LNCAP (cell line): ENCODE measurements at regions not wholly inside any gene's neighbourhood (a gene's known extent, or its start where the extent isn't known, plus 50 kb on each side); places are given as distances from the start of the nearest gene placed in this dataset.

Experiments used
- TF ChIP-seq, protein P1 (sequence below): fragments of 450-650 bp; IDR thresholded peaks from 2 replicates; pipeline ENCODE4 v1.5.1; 2017; ENCODE audit warnings: mild to moderate bottlenecking

DNA sequence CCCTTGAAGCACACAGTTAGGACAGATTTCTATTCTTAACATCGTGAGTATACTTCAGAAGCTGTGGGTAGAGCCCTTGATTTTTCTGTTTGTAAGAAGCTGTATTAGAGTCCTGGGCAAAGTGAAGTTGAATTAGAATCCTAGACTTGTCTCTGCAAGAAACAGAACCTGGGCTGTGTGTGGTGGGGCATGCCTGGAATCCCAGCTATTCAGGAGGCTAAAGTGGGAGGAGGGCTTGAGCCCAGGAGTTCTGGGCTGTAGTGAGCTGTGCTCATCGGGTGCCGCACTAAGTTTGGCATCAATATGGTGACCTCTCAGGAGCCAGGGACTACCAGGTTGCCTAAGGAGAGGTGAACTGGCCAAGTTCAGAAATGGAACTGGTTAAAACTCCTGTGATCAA is 183.4 kb downstream of the GNAI1 start:
- TF ChIP-seq, protein P1, sequence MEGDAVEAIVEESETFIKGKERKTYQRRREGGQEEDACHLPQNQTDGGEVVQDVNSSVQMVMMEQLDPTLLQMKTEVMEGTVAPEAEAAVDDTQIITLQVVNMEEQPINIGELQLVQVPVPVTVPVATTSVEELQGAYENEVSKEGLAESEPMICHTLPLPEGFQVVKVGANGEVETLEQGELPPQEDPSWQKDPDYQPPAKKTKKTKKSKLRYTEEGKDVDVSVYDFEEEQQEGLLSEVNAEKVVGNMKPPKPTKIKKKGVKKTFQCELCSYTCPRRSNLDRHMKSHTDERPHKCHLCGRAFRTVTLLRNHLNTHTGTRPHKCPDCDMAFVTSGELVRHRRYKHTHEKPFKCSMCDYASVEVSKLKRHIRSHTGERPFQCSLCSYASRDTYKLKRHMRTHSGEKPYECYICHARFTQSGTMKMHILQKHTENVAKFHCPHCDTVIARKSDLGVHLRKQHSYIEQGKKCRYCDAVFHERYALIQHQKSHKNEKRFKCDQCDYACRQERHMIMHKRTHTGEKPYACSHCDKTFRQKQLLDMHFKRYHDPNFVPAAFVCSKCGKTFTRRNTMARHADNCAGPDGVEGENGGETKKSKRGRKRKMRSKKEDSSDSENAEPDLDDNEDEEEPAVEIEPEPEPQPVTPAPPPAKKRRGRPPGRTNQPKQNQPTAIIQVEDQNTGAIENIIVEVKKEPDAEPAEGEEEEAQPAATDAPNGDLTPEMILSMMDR = no peak

- TF ChIP-seq, protein P1 = no peak
These were observed 182.2 kb downstream of the GNAI1 start for GRCh38 chr7:80316811-80317210.

DNA sequence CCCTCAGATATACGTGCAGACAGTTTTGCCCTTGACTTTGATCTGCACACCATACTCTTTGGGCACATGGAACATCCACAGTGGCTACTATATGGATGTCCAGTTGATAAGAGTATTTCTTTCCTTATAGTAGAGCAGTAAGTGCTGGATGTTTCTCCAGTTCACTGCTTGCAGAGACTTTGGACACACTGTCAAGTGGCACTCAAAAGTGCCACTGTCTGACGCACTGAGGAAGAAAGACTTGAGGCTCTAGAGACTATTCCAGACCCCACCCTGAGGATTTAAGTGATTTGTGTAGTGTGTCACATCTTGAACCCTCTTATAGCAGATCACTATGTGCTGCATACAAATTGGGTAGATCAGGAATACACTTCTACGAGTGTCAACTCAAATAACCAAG is 179.1 kb downstream of the GNAI1 start:
- TF ChIP-seq, protein P1 = no peak

GRCh38 chr7:80313067-80313626 is 178.5 kb downstream of the GNAI1 start:
- TF ChIP-seq, protein P1 = no peak

- TF ChIP-seq, protein P1 = no peak
These were observed 177.6 kb downstream of the GNAI1 start for GRCh38 chr7:80312139-80312661.

DNA sequence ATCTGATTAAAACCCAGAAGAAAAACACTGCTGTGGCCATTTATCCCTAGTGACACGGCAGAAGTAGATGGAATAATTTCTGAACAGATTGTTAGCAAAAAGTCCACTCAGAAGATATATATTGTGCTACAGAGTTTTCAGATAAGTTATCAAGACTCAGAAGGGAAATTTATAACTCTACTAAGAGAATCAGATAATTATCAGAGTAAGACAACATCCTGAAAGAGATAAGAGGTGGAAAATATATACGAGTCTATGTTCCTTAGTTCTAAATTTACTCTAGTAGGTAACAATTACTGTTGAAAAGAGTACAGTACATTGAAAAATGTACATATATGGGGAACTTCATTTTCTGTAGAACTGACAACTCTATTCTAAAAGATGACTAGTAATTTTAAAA is 176.7 kb downstream of the GNAI1 start:
- TF ChIP-seq, protein P1 = no peak

DNA sequence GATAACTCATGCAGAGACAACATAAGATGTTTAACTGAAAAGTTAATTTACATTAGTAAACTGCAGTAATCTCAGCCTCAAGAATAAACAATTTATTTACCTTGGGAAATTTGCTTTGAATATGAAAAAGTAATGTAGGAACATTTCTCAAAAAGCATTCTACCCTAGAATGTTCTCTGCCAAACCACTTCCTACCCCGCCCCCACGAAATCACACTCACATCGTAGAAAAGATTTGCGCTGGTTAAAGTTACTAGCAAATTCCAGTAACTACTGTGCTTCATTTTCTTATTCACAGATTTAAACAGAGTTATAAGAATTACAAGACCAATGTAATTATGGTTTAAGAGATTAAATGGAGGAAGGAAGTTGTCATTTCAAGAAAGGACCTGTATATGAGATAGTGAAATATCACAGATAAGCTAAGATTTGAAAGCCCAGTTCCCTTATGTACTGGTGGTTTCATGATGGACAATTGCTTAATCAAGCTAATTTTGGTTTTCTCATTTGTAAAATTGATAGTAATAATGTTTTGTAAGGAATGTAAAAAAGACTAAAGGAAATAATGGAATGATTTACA is 175.4 kb downstream of the GNAI1 start:
- TF ChIP-seq, protein P1 = no peak
